Mammary epithelial cell (primary cell): ENCODE measurements at regions not wholly inside any gene's neighbourhood (a gene's known extent, or its start where the extent isn't known, plus 50 kb on each side); places are given as distances from the start of the nearest gene placed in this dataset.

Experiments used
- EZH2 ChIP-seq: IDR thresholded peaks from 2 replicates; pipeline ENCODE4 v1.6.1; 2012; ENCODE audit warnings: low read length, inconsistent platforms, borderline replicate concordance
- TF ChIP-seq, protein P1 (sequence below), 2 donors: IDR thresholded peaks in 1 of 2; conservative IDR thresholded peaks in 1 of 2; 2 replicates each; pipeline ENCODE4 v1.5.1; 2011 to 2012; ENCODE audit warnings: inconsistent platforms in 2 of 2, low read length in 2 of 2, mild to moderate bottlenecking in 2 of 2, control low read depth in 1 of 2, low read depth in 1 of 2; ENCODE audit not compliant: insufficient read depth in 1 of 2; ENCODE audit errors: extremely low read depth in 1 of 2

DNA sequence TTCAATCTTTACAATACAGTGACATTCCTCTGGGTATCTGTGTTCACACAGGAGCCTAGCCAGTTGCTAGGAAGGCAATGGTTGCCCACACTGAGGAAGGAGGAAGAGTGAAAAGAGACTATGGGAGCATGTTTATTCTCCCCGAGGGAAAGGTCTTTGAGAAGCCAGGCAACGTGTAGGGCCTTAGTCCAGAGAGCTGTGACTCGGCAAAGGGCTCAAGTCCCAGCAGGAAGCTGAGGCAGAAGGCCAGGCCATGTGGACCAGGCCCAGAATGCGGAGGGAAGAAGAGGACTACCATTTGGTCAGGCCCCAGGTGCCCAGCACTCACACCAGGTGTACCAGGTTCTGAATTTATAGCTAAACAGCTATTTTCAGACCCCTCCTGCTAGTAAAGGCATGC, 136.6 kb upstream of the DMAC1 start:
- TF ChIP-seq, protein P1, sequence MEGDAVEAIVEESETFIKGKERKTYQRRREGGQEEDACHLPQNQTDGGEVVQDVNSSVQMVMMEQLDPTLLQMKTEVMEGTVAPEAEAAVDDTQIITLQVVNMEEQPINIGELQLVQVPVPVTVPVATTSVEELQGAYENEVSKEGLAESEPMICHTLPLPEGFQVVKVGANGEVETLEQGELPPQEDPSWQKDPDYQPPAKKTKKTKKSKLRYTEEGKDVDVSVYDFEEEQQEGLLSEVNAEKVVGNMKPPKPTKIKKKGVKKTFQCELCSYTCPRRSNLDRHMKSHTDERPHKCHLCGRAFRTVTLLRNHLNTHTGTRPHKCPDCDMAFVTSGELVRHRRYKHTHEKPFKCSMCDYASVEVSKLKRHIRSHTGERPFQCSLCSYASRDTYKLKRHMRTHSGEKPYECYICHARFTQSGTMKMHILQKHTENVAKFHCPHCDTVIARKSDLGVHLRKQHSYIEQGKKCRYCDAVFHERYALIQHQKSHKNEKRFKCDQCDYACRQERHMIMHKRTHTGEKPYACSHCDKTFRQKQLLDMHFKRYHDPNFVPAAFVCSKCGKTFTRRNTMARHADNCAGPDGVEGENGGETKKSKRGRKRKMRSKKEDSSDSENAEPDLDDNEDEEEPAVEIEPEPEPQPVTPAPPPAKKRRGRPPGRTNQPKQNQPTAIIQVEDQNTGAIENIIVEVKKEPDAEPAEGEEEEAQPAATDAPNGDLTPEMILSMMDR (conservative IDR thresholded peaks at IDR 0.05 in 1 of 2, IDR thresholded peaks at IDR 0.05 in 1 of 2; ENCODE audit: extremely low read depth in 1 of 2, insufficient read depth in 1 of 2, low read depth in 1 of 2, low read length in 2 of 2): no peak
- TF ChIP-seq EZH2: no peak
